A549 (cell line): ENCODE measurements at regions not wholly inside any gene's neighbourhood (a gene's known extent, or its start where the extent isn't known, plus 50 kb on each side); places are given as distances from the start of the nearest gene placed in this dataset.

Experiments
- CEBPB ChIP-seq, 2 experiments: fragments of >200 bp in 1 of 2; sonication (Bioruptor Twin) in 1 of 2; formaldehyde crosslinking in 1 of 2; IDR thresholded peaks; 2 replicates each; pipeline ENCODE4 v1.6.1; 2012 to 2016
- EHMT2 ChIP-seq: fragments of 200-600 bp; sonication (generic); IDR thresholded peaks from 2 replicates; pipeline ENCODE4 v1.6.1; 2016; ENCODE audit warnings: antibody characterized with exemption, low read depth, mild to moderate bottlenecking, moderate library complexity
- EP300 ChIP-seq, 2 experiments: fragments of >200 bp; sonication (Bioruptor Twin); formaldehyde crosslinking; IDR thresholded peaks; 2 replicates in 1 of 2; 3 replicates in 1 of 2; pipeline ENCODE4 v1.6.1; 2016 to 2017
- MAZ ChIP-seq: fragments of 150-350 bp; IDR thresholded peaks from 2 replicates; pipeline ENCODE4 v1.6.1; 2014; ENCODE audit warnings: antibody characterized with exemption, low read depth, low read length, borderline replicate concordance
- MYC ChIP-seq: IDR thresholded peaks from 2 replicates; pipeline ENCODE4 v1.6.1; 2012; ENCODE audit warnings: mild to moderate bottlenecking, inconsistent platforms, low read length, improper control_type of control experiment, borderline replicate concordance
- POLR2A ChIP-seq: IDR thresholded peaks from 2 replicates; pipeline ENCODE4 v1.6.1; 2012; ENCODE audit warnings: mild to moderate bottlenecking, low read length
- RAD21 ChIP-seq, 2 experiments: fragments of >200 bp in 1 of 2; sonication (Bioruptor Twin) in 1 of 2; formaldehyde crosslinking in 1 of 2; IDR thresholded peaks in 1 of 2; conservative IDR thresholded peaks in 1 of 2; 2 replicates in 1 of 2; 3 replicates in 1 of 2; pipeline ENCODE4 v1.6.1; 2012 to 2018; ENCODE audit warnings: inconsistent platforms in 1 of 2
- RCOR1 ChIP-seq: fragments of 150-350 bp; IDR thresholded peaks from 2 replicates; pipeline ENCODE4 v1.6.1; 2014; ENCODE audit warnings: antibody characterized with exemption, low read length, low read depth
- RNF2 ChIP-seq: fragments of 200-600 bp; sonication (generic); IDR thresholded peaks from 2 replicates; pipeline ENCODE4 v1.6.1; 2016; ENCODE audit warnings: low read depth, mild to moderate bottlenecking, antibody characterized with exemption, moderate library complexity, borderline replicate concordance
- SMC3 ChIP-seq: fragments of >200 bp; sonication (Bioruptor Twin); formaldehyde crosslinking; IDR thresholded peaks from 3 replicates; pipeline ENCODE4 v1.6.1; 2018; ENCODE audit warnings: inconsistent platforms
- TF ChIP-seq, protein P1 (sequence below): fragments of >200 bp; sonication (Bioruptor Twin); formaldehyde crosslinking; IDR thresholded peaks from 3 replicates; pipeline ENCODE4 v1.5.1; 2016
- TF ChIP-seq, protein P2 (sequence below): fragments of 450-650 bp; IDR thresholded peaks from 2 replicates; pipeline ENCODE4 v1.6.1; 2014; ENCODE audit warnings: antibody characterized with exemption

DNA sequence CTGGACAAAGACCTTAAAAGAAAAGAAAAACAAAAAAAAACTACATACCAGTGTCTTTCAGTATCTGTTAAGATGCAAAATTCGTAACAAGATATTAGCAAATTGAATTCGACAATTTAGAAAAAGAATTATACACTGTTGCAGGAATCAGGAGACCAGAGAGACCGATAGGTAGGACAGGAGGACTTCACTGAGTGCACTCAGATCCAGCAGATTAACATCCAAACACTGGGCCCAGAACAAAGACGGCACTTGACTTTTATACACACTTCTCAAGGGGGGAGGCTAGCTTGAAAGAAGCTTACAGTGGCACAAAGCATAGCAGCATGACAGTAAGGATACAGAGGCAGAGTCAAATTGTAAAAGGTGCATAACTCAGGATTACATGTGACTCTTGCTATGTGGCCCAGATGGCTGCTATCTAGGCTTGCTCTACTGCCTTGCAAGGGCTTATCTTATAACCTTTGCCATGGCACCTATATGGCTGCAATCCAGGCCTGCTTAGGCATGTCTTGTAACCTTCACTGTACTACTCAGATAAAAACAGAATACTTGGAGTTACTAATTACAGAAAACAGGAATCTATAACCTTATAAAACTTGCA, 507.3 kb upstream of the LRRTM4 start:
- TF ChIP-seq, protein P1, sequence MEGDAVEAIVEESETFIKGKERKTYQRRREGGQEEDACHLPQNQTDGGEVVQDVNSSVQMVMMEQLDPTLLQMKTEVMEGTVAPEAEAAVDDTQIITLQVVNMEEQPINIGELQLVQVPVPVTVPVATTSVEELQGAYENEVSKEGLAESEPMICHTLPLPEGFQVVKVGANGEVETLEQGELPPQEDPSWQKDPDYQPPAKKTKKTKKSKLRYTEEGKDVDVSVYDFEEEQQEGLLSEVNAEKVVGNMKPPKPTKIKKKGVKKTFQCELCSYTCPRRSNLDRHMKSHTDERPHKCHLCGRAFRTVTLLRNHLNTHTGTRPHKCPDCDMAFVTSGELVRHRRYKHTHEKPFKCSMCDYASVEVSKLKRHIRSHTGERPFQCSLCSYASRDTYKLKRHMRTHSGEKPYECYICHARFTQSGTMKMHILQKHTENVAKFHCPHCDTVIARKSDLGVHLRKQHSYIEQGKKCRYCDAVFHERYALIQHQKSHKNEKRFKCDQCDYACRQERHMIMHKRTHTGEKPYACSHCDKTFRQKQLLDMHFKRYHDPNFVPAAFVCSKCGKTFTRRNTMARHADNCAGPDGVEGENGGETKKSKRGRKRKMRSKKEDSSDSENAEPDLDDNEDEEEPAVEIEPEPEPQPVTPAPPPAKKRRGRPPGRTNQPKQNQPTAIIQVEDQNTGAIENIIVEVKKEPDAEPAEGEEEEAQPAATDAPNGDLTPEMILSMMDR, result no peak
- no peak for TF ChIP-seq EP300 (IDR thresholded peaks at IDR 0.05)
- TF ChIP-seq POLR2A, result no peak
- TF ChIP-seq SMC3, result no peak
- TF ChIP-seq RAD21 (conservative IDR thresholded peaks at IDR 0.05 in 1 of 2, IDR thresholded peaks at IDR 0.05 in 1 of 2), result no peak
- TF ChIP-seq RNF2, result no peak
- no peak for TF ChIP-seq RCOR1
- no peak for TF ChIP-seq CEBPB (IDR thresholded peaks at IDR 0.05)
- TF ChIP-seq, protein P2, sequence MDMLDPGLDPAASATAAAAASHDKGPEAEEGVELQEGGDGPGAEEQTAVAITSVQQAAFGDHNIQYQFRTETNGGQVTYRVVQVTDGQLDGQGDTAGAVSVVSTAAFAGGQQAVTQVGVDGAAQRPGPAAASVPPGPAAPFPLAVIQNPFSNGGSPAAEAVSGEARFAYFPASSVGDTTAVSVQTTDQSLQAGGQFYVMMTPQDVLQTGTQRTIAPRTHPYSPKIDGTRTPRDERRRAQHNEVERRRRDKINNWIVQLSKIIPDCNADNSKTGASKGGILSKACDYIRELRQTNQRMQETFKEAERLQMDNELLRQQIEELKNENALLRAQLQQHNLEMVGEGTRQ, result no peak
- no peak for TF ChIP-seq MYC
- TF ChIP-seq EHMT2, result no peak
- TF ChIP-seq MAZ, result no peak
